ENCODE measurements at regions not wholly inside any gene's neighbourhood (a gene's known extent, or its start where the extent isn't known, plus 50 kb on each side); places are given as distances from the start of the nearest gene placed in this dataset.
"Not testable (repeated sequence)": the region's sequence is repeated elsewhere in the genome, so short reads cannot be mapped to it uniquely, and the experiment has no call there.

DNA sequence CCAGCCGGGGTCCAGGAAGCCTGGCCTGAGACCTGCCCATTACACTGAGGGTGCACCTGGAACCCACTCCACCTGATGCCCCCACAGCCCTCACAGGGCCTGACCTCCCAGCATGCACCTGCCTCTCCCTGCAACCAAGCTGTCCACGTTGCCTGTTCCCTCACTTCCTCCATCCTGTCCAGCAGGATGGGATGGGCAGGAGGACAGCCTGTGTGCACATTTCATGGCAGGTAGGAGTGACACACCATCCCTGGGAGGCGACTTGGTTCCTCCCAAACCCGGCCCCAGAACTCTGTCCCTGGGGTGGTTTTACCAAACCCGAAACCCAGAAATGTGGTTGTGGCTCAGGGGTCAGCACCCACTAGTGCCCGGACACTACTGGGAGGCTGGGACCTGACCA is 203.8 kb upstream of the ZNF519 start:
- not testable (repeated sequence) for DNase-seq (ENCODE audit: low spot score)

DNA sequence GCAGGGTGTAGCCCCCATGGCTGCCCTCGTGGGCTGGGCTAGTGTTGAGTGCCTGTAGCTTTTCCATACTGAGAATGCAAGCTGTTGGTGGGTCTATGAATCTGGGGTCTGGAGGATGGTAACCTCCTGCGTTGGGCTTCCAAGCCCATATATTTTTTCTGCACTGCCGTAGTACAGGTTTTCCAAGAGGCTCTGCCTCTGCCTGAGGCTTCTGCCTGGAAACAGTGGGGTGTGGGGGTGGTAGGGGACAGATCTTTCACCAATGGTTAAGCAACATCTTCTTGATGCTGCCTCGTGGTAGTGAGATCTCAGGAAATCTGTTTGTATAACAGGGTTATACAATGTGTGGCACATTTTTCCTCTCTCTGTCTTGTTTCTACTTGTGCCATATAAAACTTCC is 189.0 kb upstream of the ZNF519 start:
- not testable (repeated sequence) for DNase-seq (ENCODE audit: low spot score)

DNA sequence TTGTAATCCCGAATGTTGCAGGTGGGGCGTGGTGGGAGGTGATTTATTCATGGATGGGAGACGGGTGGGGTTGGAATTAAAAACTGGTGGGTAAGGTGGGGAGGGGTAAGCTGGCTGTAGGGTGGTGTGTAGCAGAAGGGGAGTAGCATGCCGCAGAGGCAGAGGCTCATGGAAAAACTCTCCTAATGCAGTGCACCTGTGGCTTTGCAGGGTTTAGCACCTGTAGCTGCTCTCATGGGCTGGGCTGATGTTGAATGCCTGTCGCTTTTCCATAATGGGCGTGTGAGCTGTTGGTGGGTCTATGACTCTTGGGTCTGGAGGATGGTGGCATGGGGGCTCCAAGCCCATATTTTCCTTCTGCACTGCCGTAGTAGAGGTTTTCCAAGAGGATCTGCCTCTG is 169.0 kb upstream of the ZNF519 start:
- not testable (repeated sequence) for DNase-seq (ENCODE audit: low spot score)

DNA sequence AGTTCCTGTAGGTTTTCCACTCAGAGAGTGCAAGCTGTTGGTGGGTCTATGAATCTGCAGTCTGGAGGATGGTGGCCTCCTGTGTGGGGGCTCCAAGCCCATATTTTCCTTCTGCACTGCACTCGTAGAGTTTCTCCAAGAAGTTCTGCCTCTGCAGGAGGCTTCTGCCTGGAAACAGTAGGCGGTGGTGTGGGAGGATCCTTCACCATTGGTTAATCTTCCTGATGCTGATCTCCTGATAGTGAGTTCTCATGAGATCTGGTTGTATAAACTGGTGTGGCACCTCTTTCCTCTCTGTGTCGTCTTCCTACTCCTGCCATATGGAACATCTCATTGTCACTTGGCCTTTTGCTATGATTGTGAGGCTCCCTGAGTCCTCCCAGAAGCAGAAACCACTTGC is 162.8 kb upstream of the ZNF519 start:
- DNase-seq (ENCODE audit: low spot score): not testable (repeated sequence)

DNA sequence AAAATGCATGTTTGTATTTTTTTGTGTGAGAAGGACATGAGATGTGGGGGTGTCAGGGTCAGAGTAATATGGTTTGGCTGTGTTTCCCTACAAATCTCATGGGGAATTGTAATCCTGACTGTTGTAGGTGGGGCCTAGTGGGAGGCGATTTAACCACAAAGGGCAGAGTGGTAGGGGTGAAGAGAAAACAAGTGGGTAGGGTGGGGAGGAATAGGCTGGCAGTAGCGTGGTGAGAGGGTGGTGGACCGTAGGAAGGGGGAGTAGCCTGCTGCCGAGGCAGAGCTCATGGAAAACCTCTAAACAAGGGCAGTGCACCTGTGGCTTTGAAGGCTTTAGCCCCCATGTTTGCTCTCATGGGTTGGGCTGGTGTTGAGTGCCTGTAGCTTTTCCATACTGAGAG is 152.8 kb upstream of the ZNF519 start:
- DNase-seq (ENCODE audit: low spot score): no peak

DNA sequence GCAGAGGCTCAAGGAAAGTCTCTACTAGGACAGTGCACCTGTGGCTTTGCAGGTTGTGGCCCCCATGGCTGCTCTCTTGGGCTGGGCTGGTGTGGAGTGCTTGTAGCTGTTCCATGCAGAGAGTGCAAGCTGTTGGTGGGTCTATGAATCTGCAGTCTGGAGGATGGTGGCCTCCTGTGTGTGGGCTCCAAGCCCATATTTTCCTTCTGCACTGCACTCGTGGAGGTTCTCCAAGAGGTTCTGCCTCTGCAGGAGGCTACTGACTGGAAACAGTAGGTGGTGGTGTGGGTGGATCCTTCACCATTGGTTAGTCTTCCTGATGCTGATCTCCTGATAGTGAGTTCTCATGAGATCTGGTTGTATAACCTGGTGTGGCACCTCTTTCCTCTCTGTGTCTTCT is 143.2 kb upstream of the ZNF519 start:
- DNase-seq (ENCODE audit: low spot score): not testable (repeated sequence)

DNA sequence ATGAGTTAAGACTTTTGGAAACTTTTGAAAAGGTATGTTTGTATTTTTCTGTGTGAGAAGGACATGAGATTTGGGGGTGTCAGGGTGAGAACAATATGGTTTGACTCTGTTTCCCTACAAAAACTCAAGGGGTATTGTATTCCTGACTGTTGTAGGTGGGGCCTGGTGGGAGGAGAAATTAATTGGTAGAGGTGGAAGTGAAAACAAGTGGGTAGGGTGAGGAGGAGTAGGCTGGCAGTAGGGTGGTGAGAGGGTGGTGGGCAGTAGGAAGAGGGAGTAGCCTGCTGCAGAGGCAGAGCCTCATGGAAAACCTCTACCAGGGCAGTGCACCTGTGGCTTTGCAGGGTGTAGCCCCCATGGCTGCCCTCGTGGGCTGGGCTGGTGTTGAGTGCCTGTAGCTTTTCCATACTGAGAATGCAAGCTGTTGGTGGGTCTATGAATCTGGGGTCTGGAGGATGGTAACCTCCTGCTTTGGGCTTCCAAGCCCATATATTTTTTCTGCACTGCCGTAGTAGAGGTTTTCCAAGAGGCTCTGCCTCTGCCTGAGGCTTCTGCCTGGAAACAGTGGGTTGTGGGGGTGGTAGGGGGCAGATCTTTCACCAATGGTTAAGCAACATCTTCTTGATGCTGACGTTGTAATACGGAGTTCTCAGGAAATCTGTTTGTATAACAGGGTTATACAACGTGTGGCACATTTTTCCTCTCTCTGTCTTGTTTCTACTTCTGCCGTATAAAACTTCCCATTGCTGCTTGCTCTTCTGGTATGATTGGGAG is 133.6 kb upstream of the ZNF519 start:
- DNase-seq (ENCODE audit: low spot score): not testable (repeated sequence)

DNA sequence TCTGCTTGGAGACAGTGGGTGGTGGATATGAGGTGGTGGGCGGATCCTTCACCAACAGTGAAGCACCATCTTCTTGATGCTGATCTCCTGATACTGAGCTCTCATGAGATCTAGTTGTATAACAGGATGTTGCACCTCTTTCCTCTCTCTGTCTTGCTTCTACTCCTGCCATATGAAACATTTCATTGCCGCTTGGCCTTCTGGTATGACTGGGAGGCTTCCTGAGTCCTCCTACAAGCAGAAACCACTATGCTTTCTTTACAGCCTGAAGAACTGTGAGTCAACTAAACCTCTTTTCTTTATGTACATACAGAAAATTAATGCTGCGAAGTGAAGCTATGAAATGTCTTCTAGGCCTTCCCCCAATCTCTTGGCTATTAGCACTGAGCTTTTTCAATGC is 130.6 kb upstream of the ZNF519 start:
- not testable (repeated sequence) for DNase-seq (ENCODE audit: low spot score)

DNA sequence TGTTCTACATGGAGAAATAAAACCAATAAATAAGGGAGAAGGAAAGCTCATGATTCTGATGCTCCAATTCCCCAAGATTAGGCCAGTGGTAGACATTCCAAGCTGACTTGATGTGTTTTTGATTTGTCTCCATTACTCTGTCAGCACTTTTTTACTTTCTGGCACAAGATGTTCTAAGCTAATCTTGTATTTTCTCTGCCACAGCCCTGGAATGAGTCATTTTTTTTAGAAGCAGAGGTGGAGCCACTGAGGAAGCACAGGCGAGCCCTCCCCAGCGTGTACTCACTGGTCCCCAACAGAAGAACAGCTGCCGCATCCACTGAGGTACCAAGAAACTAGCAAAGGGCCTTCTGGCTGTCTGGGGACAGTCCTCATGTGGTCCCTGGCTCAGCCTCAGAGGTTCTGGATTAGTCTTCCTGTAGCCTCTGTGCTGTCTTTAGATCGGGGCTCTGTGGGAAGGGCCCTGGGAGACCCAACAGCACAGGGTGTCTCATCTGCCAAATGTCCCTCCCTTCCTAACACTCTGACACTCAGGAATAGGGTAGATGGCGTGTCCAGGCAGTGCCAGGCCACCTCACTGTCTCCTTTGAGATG is 117.9 kb upstream of the ZNF519 start:
- DNase-seq (ENCODE audit: low spot score): not testable (repeated sequence)

DNA sequence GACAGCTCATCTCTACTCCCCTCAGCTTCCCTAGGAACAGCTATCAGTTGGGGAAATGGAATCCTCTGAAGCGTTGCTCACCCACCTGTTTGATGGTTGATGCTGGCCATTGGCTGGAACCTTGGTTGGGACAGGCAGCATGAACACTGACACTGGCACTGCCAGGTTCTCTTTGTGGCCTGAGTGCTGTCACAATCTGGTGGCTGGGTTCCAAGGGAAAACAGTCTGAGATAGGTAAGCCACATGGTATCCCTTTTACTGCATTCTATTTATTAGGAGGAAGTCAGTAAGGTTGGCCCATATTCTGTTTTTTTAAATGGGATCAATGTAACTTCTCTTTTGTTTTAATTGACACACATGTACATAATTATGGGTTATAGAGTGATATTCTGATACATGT is 107.0 kb upstream of the ZNF519 start:
- not testable (repeated sequence) for DNase-seq (ENCODE audit: low spot score)

DNA sequence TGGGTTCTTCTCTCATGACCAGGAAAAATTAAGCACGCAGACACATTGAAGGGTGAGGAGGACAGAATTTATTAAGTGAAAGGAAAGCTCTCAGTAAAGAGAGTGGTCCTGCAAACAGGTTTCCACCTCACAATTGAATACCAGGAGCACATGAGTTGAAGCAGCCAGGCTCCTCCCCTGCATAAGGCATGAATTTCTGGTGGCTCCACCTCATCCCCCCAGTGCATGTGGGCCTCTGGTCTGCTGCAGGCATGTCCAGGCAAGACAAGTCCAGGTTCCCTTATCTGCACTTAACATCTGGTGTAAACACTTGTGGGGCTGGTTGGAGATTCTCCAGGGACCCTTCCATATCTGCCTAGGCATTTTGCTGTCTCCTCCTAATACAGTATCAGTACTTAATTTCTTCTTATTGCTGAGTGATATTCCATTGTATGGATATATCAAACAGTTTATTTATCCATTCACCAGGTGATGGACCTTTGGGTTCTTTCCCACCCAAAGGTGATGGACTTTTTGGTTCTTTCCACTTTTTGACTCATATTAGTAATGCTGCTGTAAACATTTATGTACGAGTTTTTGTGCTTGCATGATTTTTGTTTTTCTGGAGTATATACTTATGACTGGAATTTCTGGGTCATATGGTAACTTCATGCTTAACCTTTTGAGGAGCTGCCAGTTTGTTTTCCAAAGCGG is 104.3 kb upstream of the ZNF519 start:
- not testable (repeated sequence) for DNase-seq (ENCODE audit: low spot score)

DNA sequence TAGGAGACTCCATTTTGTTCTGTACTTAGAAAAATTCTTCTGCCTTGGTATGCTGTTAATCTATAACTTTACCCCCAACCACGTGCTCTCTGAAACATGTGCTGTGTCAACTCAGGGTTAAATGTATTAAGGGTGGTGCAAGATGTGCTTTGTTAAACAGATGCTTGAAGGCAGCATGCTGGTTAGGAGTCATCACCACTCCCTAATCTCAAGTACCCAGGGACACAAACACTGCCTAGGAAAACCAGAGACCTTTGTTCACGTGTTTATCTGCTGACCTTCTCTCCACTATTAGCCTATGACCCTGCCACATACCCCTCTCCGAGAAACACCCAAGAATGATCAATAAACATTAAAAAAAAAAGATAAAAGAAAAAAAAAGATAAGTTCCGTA is 93.0 kb upstream of the ZNF519 start:
- DNase-seq (ENCODE audit: low spot score): not testable (repeated sequence)

DNA sequence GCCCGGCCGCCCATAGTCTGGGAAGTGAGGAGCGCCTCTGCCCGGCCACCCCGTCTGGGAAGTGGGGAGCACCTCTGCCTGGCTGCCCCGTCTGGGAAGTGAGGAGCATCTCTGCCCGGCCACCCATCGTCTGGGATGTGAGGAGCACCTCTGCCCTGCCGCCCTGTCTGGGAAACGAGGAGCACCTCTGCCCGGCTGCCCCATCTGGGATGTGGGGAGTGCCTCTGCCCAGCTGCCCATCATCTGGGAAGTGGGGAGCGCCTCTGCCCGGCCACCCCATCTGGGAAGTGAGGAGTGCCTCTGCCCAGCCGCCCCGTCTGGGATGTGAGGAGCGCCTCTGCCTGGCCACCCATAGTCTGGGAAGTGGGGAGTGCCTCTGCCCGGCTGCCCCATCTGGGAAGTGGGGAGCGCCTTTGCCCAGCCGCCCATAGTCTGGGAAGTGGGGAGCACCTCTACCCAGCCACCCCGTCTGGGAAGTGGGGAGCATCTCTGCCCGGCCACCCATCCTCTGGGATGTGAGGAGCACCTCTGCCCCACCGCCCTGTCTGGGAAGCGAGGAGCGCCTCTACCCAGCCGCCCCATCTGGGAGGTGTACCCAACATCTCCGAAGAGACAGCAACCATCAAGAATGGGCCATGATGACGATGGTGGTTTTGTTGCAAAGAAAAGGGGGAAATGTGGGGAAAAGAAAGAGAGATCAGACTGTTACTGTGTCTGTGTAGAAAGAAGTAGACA is 92.5 kb upstream of the ZNF519 start:
- not testable (repeated sequence) for DNase-seq (ENCODE audit: low spot score)

DNA sequence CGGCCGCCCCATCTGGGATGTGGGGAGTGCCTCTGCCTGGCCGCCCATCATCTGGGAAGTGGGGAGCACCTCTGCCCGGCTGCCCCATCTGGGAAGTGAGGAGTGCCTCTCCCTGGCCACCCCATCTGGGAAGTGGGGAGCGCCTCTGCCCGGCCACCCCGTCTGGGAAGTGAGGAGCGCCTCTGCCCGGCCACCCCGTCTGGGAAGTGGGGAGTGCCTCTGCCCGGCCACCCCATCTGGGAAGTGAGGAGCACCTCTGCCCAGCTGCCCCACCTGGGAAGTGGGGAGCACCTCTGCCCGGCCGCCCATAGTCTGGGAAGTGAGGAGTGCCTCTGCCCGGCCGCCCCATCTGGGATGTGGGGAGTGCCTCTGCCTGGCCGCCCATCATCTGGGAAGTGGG is 91.7 kb upstream of the ZNF519 start:
- DNase-seq (ENCODE audit: low spot score): not testable (repeated sequence)

DNA sequence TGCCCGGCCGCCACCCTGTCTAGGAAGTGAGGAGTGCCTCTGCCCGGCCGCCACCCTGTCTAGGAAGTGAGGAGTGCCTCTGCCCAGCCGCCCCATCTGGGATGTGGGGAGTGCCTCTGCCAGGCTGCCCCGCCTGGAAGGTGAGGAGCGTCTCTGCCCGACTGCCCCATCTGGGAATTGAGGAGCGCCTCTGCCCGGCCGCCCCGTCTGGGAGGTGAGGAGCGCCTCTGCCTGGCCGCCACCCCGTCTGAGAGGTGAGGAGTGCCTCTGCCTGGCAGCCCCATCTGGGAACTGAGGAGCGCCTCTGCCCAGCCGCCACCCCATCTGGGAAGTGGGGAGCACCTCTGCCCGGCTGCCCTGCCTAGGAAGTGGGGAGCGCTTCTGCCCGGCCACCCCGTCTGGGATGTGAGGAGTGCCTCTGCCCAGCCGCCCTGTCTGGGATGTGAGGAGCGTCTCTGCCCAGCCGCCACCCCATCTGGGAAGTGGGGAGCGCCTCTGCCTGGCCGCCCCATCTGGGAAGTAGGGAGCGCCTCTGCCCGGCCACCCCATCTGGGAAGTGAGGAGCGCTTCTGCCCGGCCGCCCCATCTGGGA is 91.1 kb upstream of the ZNF519 start:
- DNase-seq (ENCODE audit: low spot score): not testable (repeated sequence)

DNA sequence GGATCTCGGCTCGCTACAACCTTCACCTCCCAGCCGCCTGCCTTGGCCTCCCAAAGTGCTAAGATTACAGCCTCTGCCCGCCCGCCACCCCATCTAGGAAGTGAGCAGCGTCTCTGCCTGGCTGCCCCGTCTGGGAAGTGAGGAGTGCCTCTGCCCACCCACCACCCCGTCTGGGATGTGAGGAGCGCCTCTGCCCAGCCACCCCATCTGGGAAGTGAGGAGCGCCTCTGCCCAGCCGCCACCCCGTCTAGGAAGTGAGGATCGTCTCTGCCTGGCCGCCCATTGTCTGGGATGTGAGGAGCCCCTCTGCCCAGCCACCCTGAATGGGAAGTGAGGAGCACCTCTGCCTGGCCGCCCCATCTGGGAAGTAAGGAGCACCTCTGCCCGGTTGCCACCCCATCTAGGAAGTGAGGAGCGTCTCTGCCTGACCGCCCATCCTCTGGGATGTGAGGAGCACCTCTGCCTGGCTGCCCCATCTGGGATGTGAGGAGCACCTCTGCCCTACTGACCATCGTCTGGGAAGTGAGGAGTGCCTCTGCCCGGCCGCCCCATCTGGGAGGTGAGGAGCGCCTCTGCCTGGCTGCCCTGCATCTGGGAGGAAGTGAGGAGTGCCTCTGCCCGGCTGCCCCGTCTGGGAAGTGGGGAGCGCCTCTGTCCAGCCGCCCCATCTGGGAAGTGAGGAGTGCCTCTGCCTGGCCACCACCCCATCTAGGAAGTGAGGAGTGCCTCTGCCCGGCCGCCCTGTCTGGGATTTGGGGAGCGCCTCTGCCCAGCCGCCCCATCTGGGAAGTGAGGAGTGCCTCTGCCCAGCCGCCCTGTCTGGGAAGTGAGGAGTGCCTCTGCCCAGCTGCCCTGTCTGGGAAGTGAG is 90.4 kb upstream of the ZNF519 start:
- not testable (repeated sequence) for DNase-seq (ENCODE audit: low spot score)

DNA sequence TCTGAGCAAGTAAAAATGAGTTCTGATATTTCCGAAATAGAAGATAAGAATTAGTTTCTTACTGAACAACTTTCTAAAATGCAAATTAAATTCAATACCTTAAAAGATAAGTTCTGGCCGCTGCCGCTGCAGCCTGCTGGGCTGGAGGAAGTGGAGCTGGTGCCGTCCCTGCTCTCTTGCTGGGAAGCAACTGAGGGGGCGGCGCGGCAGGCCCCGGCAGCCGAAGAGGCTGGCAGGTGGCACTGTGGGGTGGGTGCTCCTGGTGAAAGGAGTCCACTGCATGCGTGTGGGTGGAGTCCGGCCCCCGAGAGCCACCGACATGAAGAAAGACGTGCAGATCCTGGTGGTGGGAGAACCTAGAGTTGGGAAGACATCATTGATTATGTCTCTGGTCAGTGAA is 89.5 kb upstream of the ZNF519 start:
- no peak for DNase-seq (ENCODE audit: low spot score)

DNA sequence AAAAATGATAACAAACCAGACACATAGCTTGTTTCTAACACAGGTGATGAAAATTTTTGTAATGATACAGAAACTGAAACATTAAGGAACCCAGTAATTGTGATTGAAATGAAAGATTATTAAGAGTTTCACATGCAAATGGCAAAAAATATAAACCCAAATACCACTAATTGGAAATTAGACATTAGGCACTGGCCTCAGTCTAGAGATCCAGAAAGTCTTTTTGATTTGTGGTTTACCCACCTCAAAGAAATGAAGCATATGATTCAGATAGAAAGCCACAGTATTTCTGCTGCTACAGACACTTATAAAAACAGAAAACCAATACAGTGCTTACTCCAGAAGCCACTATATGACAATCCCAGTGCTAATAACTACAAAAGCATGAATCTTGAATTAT is 83.7 kb upstream of the ZNF519 start:
- not testable (repeated sequence) for DNase-seq (ENCODE audit: low spot score)

DNA sequence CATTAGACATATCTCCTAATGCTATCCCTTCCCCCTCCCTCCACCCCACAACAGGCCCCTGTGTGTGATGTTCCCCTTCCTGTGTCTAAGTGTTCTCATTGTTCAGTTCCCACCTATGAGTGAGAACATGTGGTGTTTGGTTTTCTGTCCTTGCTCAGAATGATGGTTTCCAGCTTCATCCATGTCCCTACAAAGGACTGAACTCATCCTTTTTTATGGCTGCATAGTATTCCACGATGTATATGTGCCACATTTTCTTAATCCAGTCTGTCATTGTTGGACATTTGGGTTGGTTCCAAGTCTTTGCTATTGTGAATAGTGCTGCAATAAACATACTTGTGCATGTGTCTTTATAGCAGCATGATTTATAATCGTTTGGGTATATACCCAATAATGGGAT is 71.2 kb upstream of the ZNF519 start:
- not testable (repeated sequence) for DNase-seq (ENCODE audit: low spot score)

DNA sequence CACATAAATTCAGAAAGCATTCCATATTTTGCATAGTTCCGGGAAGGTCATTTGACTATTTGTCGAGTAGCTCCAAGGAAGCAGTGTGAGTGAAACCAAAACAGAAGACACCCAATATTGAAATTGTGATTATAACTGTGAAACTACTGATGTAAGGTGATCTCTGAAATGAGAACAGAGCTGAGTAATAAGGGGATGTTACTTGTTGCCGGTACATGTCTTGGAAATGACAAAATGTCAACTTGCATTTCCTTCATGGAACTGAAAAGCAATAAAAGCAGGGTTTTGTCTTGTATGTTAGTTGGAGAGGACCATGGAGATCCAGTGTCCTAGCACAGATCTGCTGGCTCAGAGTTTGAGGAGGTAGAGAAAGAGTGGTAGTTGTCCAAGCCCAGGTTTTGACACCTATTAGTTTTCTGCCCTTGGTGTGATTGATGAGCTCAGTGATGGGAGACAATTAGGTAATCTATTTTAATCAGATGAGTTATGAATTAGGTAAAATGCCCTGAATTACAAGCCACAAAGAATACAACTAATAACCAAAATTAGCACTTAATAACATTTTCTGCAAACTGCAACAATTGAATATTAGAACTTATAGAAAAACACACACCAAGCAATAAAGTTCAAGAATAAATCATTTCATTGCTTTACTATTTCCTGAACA is 58.7 kb upstream of the ZNF519 start:
- DNase-seq (ENCODE audit: low spot score): not testable (repeated sequence)

Measured in H4 (cell line).